ENCODE measurements at regions not wholly inside any gene's neighbourhood (a gene's known extent, or its start where the extent isn't known, plus 50 kb on each side); places are given as distances from the start of the nearest gene placed in this dataset.
"Not testable (repeated sequence)": the region's sequence is repeated elsewhere in the genome, so short reads cannot be mapped to it uniquely, and the experiment has no call there.

DNA sequence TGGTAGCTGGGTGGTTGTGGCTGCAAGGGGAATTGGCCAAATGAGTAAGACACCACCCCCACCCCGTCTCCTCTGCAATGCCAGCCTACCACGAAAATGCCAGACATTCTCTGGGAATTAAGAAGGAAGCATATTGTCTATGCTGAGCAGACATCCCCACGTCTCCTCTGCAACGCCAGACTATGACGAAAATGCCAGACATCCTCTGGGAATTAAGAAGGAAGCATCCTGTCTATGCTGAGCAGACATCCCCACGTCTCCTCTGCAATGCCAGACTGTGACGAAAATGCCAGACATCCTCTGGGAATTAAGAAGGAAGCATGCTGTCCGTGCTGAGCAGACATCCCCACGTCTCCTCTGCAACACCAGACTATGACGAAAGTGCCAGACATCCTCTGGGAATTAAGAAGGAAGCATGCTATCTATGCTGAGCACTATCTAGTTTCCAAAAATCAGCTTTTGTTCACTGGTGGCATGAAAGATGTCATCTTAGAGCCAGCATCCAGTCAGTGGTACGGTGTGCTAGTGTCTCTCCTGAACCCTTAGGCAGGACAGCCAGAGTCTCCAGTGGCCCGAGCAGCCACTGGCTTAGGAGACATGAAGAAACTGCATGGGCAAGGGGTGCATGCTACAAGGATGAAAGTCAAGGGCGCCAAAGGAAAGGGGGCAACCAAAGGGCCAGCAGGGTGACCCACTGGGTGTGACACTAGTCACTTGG lies 339.8 kb upstream of the FRG1 start:
- POLR2A ChIA-PET, result no interaction called here
- H3K27ac Mint-ChIP-seq, result no peak overlapping the region
- H3K27me3 Mint-ChIP-seq, result no peaks in the 10 kb centered on the region
- no peak overlapping the region for H3K4me3 Mint-ChIP-seq
- H3K9me3 Mint-ChIP-seq, result no peaks in the 10 kb centered on the region
- ATAC-seq (ENCODE audit: low read depth), result no peak
- DNase-seq, result no peak
- no peaks in the 10 kb centered on the region for H3K36me3 Mint-ChIP-seq
- no peaks in the 10 kb centered on the region for H3K4me1 Mint-ChIP-seq

- H3K4me3 Mint-ChIP-seq; H3K9me3 Mint-ChIP-seq; ATAC-seq (ENCODE audit: low read depth); H3K27me3 Mint-ChIP-seq; H3K4me1 Mint-ChIP-seq; DNase-seq; H3K27ac Mint-ChIP-seq; H3K36me3 Mint-ChIP-seq; POLR2A ChIA-PET: not testable (repeated sequence)
Observed at GRCh38 chr4:189602827-189603226, 337.8 kb upstream of the FRG1 start.

DNA sequence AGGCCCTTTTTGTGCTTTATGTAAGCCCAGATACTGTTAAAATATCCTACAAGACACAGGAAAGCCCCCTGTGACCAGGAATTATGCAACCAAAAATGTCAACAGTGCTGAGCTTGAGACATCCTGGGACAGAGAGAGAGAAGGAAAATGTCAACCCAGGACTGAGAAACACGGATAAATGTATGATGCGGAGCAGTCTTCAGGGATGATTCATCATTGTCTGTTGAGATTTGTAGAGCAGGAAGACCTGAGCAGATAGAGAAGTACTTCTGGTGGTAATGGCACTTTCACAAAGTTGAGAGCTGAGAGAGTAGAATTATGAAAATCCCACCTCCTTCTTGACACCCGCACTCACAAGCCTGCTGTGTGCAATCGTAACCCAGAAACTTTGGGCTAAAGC lies 330.1 kb upstream of the FRG1 start:
- H3K4me1 Mint-ChIP-seq; H3K4me3 Mint-ChIP-seq; DNase-seq; POLR2A ChIA-PET; H3K36me3 Mint-ChIP-seq; H3K27me3 Mint-ChIP-seq; H3K27ac Mint-ChIP-seq; H3K9me3 Mint-ChIP-seq; ATAC-seq (ENCODE audit: low read depth): not testable (repeated sequence)

DNA sequence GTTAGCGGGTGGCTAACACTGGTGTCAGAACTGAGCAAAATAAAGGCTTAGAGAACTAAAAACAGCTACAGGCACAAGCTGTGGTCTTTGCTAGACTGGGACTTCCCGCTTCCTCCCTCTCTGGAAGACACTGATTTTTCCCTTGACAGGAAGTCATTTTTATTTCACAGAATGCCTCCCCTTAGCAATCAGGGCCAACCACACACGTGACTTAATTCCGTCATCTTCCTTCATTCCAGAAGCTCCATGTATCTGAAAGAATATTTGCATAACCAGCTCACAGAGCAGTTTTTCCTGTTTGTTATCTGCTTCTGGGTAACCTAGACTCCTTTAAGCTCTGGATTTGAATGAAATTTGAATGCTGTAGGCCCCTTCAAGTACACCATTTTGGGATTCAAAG lies 327.5 kb upstream of the FRG1 start:
- no peak for DNase-seq
- Mint-ChIP-seq H3K36me3 (no peaks in the 10 kb centered on the region), H3K4me1 (no peaks in the 10 kb centered on the region), H3K9me3 (peaks cover 3% of the 10 kb centered on the region), H3K27ac (no peak overlapping the region), H3K4me3 (no peak overlapping the region), H3K27me3 (no peaks in the 10 kb centered on the region)
- POLR2A ChIA-PET, result no interaction called here
- no peak for ATAC-seq (ENCODE audit: low read depth)

DNA sequence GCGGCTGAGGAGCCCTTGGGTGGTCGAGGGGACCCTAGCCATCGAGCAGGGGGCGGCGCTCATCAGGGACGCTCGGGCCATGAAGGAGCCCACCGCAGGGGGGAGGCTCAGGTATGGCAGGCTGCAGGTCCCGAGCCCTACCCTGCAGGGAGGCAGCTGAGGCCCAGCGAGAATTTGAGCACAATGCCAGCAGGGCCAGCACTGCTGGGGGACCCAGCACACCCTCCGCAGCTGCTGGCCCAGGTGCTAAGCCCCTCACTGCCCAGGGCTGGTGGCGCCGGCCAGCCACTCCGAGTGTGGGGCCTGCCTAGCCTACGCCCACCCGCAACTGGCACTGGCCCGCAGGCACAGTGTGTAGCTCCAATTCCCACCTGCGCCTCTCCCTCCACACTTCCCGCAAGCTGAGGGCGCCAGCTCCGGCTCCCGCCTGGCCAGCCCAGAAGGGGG lies 325.4 kb upstream of the FRG1 start:
- Mint-ChIP-seq H3K36me3 (no peaks in the 10 kb centered on the region), H3K27me3 (peaks cover 1% of the 10 kb centered on the region), H3K4me3 (no peak overlapping the region), H3K4me1 (no peaks in the 10 kb centered on the region), H3K27ac (no peak overlapping the region), H3K9me3 (peaks cover 3% of the 10 kb centered on the region)
- POLR2A ChIA-PET, result no interaction called here
- ATAC-seq (ENCODE audit: low read depth), result no peak
- DNase-seq, result no peak

DNA sequence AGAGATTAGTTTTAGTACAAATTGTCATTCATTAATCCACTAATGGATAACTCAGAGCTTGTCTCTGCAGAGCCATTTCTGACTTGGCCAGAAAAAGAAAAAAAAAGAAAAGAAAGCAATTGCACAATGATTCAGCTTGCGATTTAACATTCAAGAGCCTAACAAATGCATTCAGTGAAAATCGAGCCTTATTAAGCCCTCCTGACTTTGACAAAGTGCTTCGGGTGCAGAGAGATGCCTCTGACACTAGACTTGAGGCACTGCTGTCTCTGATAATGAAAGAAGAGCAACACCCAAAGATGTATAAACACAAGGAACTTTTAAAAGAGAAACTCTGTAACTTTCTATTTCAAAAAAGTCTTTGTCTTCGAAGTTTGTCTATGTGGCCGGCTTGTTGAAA lies 322.9 kb upstream of the FRG1 start:
- ATAC-seq (ENCODE audit: low read depth); H3K4me3 Mint-ChIP-seq; H3K27me3 Mint-ChIP-seq; POLR2A ChIA-PET; H3K36me3 Mint-ChIP-seq; H3K27ac Mint-ChIP-seq; H3K4me1 Mint-ChIP-seq; H3K9me3 Mint-ChIP-seq; DNase-seq: not testable (repeated sequence)

DNA sequence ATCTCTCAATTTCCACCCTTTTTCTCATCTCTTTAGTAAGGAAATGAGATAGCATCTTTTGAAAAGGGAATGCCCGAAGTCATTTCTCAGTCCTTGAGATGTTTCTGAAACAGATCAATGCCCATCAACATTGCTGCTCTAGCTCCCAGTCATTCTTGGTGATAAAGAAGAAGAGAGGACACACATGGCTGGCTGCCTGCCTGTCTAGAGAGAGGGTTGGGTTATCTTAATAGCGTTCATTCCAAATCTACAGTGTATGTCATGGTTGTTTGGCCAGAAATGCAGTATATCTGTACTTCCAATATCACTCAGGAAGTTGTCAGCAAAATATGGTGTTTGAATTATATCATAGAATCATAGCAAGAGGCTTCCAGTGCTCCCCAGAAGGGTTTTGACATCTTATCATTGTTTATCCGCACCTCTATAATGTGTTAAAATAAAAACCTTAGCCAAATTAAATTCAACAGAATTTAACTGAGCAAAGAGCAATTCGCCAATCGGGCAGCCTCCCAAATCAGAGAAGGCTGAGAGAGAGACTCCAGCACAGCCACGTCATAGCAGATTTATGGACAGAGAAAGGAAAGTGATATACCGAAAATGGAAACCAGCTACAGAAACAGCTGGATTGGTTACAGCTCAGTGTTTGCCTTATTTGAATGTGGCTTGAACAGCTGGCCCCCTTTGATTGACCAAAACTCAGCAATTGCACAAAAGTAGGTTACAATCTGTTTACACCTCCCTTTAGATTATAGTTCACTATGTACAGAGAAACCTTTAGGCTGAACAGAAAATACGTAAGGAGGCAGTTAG lies 321.0 kb upstream of the FRG1 start:
- H3K9me3 Mint-ChIP-seq; H3K4me3 Mint-ChIP-seq; DNase-seq; H3K27me3 Mint-ChIP-seq; H3K4me1 Mint-ChIP-seq; H3K36me3 Mint-ChIP-seq; H3K27ac Mint-ChIP-seq; POLR2A ChIA-PET; ATAC-seq (ENCODE audit: low read depth): not testable (repeated sequence)

- not testable (repeated sequence) for H3K4me1 Mint-ChIP-seq
Observed at GRCh38 chr4:189622574-189622973, 318.1 kb upstream of the FRG1 start.

DNA sequence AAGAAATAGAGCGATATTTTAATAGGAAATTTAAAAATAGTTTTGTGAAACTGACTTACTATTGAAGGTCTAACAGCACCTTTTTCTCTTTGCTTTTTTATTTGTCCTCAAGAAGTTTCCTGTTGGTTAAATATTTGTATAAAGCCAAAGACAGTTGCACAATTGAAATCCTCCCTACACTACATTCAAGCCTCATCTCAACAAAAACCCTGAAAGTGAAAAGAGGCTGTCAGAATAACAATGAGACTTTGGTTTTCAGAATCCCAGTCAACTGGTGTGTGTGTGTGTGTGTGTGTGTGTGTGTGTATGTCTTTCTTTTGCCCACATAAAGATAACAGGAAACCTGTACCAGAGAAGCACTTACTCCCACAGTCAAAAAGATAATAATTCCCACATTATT lies 313.6 kb upstream of the FRG1 start:
- H3K9me3 Mint-ChIP-seq, POLR2A ChIA-PET: not testable (repeated sequence)

More at GRCh38 chr4:189622574-189622973, 318.1 kb upstream of the FRG1 start:
- DNase-seq; H3K27me3 Mint-ChIP-seq; H3K36me3 Mint-ChIP-seq; POLR2A ChIA-PET; ATAC-seq (ENCODE audit: low read depth); H3K4me3 Mint-ChIP-seq; H3K27ac Mint-ChIP-seq; H3K9me3 Mint-ChIP-seq: not testable (repeated sequence)

GRCh38 chr4:189629733-189630132 lies 310.9 kb upstream of the FRG1 start:
- ATAC-seq (ENCODE audit: low read depth); H3K4me3 Mint-ChIP-seq; H3K4me1 Mint-ChIP-seq; DNase-seq; H3K36me3 Mint-ChIP-seq; POLR2A ChIA-PET; H3K27me3 Mint-ChIP-seq; H3K27ac Mint-ChIP-seq; H3K9me3 Mint-ChIP-seq: not testable (repeated sequence)

More for the DNA sequence above, 313.6 kb upstream of the FRG1 start:
- DNase-seq; H3K4me1 Mint-ChIP-seq; H3K27ac Mint-ChIP-seq; H3K4me3 Mint-ChIP-seq; H3K36me3 Mint-ChIP-seq; ATAC-seq (ENCODE audit: low read depth); H3K27me3 Mint-ChIP-seq: not testable (repeated sequence)

DNA sequence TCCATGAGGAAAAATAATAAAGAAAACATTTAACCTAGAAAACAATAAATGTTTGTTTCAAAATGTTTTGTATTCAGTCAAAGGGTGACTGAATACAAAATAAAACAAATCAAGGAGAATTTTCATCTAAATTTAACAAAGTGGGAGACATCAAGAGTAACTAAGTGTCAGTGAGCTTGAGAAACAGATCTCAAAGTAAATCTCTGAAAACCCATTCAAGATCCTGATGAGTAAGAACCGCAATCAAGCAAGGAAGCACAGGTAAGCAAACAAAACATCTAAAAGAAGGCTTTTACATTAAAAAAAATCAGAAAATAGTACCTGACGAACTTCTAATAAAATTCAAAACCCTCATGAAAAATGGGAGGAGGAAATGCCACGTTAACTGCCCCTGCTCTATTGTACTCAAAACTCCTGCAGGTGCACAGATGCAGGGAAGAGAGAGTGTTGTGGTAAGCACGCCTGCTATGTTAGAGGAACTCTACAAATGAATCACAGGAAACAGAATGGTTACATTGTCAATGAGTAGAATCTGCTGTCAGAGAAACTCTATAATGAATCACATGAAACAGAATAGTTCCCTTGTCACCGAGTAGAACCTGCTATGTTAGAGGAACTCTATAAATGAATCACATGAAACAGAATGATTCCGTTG lies 309.6 kb upstream of the FRG1 start:
- H3K4me3 Mint-ChIP-seq; H3K36me3 Mint-ChIP-seq; POLR2A ChIA-PET; ATAC-seq (ENCODE audit: low read depth); H3K27ac Mint-ChIP-seq; H3K27me3 Mint-ChIP-seq; H3K4me1 Mint-ChIP-seq; DNase-seq; H3K9me3 Mint-ChIP-seq: not testable (repeated sequence)

DNA sequence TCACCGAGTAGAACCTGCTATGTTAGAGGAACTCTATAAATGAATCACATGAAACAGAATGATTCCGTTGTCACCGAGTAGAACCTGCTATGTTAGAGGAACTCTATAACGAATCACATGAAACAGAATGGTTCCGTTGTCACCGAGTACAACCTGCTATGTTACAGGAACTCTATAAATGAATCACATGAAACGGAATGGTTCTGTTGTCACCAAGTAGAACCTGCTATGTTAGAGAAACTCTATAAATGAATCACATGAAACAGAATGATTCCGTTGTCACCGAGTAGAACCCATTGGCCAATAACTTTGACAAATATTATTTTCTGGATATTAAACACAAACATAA lies 309.1 kb upstream of the FRG1 start:
- H3K9me3 Mint-ChIP-seq; DNase-seq; H3K27ac Mint-ChIP-seq; POLR2A ChIA-PET; ATAC-seq (ENCODE audit: low read depth); H3K27me3 Mint-ChIP-seq; H3K36me3 Mint-ChIP-seq; H3K4me3 Mint-ChIP-seq; H3K4me1 Mint-ChIP-seq: not testable (repeated sequence)

DNA sequence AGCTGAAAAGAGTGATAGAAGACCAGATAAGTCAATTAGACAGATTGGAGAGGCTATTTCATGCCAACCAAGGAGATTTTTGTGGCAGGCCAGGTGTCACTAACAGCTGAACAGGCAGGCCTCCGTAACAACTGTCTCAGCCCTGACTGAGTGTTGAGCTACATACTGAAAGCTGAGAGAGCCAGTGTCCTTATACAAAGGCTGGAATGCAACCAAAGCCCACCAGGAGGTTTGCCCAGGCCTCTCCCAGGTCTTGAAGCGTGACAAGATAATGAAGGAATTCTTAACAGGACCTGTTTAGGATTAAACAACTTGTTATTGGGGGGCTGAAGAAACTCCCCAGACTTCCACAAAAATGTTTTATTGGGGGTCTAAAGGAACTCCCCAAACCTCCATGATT lies 290.2 kb upstream of the FRG1 start:
- H3K9me3 Mint-ChIP-seq; H3K27me3 Mint-ChIP-seq; POLR2A ChIA-PET; DNase-seq; H3K36me3 Mint-ChIP-seq; H3K4me1 Mint-ChIP-seq; H3K4me3 Mint-ChIP-seq; ATAC-seq (ENCODE audit: low read depth); H3K27ac Mint-ChIP-seq: not testable (repeated sequence)

- DNase-seq; H3K27ac Mint-ChIP-seq; H3K36me3 Mint-ChIP-seq; H3K4me1 Mint-ChIP-seq; POLR2A ChIA-PET; ATAC-seq (ENCODE audit: low read depth); H3K9me3 Mint-ChIP-seq; H3K27me3 Mint-ChIP-seq; H3K4me3 Mint-ChIP-seq: not testable (repeated sequence)
Observed at GRCh38 chr4:189653130-189653653, 287.5 kb upstream of the FRG1 start.
